ENCODE measurements at regions not wholly inside any gene's neighbourhood (a gene's known extent, or its start where the extent isn't known, plus 50 kb on each side); places are given as distances from the start of the nearest gene placed in this dataset.

- Histone ChIP-seq H3K27ac (ENCODE audit: insufficient read depth, low read length) (peak overlapping the region; percentile 28; the same call in 1 of the 2 replicates), H3K4me3 (ENCODE audit: insufficient read depth, low read depth, low read length) (no peak overlapping the region), H3K9me1 (ENCODE audit: insufficient read depth, low read length) (peaks cover 4% of the 10 kb centered on the region; the same call in 1 of the 2 replicates), H3K14ac (replicated peaks; ENCODE audit: low read depth, low read length) (peak overlapping the region; percentile 80), H2AK5ac (ENCODE audit: low read depth, low read length) (peak overlapping the region; percentile 68), H2BK15ac (ENCODE audit: low read depth, low read length) (peak overlapping the region; percentile 89), H4K91ac (ENCODE audit: insufficient read depth, low read depth, low read length) (peak overlapping the region; percentile 74), H3K56ac (ENCODE audit: extremely low read depth, insufficient read depth, low read length) (peak overlapping the region; percentile 60; the same call in 1 of the 2 replicates), H3K4ac (ENCODE audit: low read depth, low read length) (peak overlapping the region; percentile 78), H3K4me2 (ENCODE audit: low read depth, low read length) (peak overlapping the region; percentile 16; the same call in 1 of the 2 replicates), H3K9me3 (ENCODE audit: control insufficient read depth, insufficient read depth, low read length) (no peaks in the 10 kb centered on the region), H2BK5ac (ENCODE audit: low read depth, low read length, poor library complexity, severe bottlenecking) (peak overlapping the region; percentile 87), H4K20me1 (ENCODE audit: insufficient read depth, low read length) (no peaks in the 10 kb centered on the region), H3K4me1 (ENCODE audit: control insufficient read depth, insufficient read depth, low read length) (peaks cover 7% of the 10 kb centered on the region), H3K27me3 (ENCODE audit: control insufficient read depth, insufficient read depth, low read length) (no peaks in the 10 kb centered on the region), H4K8ac (ENCODE audit: low read depth in 2 of 2, low read length in 2 of 2) (peak overlapping the region; percentile 81 to 88), H3K18ac (ENCODE audit: low read depth, low read length) (peak overlapping the region; percentile 56; the same call in 1 of the 2 replicates), H2AK9ac (replicated peaks; ENCODE audit: low read depth, low read length, poor library complexity) (no peak overlapping the region), H2BK20ac (ENCODE audit: low read depth, low read length) (peak overlapping the region; percentile 89), H2AFZ (replicated peaks; ENCODE audit: low read length, poor library complexity) (peak overlapping the region; percentile 47), H2BK120ac (ENCODE audit: low read depth, low read length) (peak overlapping the region; percentile 97), H3K36me3 (ENCODE audit: control insufficient read depth, insufficient read depth, low read length) (no peaks in the 10 kb centered on the region), H3K9ac (ENCODE audit: low read depth, low read length) (no peak overlapping the region), H3K23ac (ENCODE audit: low read depth, low read length) (peak overlapping the region; percentile 88; the same call in 1 of the 2 replicates), H3K79me1 (ENCODE audit: low read depth in 1 of 2, low read length in 2 of 2) (no peaks in the 10 kb centered on the region), H4K5ac (ENCODE audit: low read depth, low read length) (peak overlapping the region; percentile 14; the same call in 1 of the 2 replicates)
- in situ Hi-C loops (cut with MboI; ENCODE audit: low sequenced_read_pairs) = no loop called here
- DNase-seq = peak; percentile 77
- peak; percentile 53; the same call in 1 of the 2 replicates for TF ChIP-seq CEBPB (IDR thresholded peaks at IDR 0.05; ENCODE audit: low read depth, low read length)
- TF ChIP-seq FOS (IDR thresholded peaks at IDR 0.05; ENCODE audit: low read depth, low read length) = peak; percentile 43; the same call in 1 of the 2 replicates
- no peak for TF ChIP-seq BHLHE40 (IDR thresholded peaks at IDR 0.05; ENCODE audit: low read depth, low read length)
- POLR2A ChIA-PET (ENCODE audit: unreplicated experiment) = interaction anchor here (0.5 kb wide), 1 partner anchor 1698 kb away, joined by 6 read pairs; the partner anchor contains the start of gene ST3GAL4
- CTCF ChIA-PET = interaction anchor here (0.5 to 1.7 kb wide), 3 partner anchors 10 to 471 kb away, joined by 3 to 4 read pairs (median 3); no protein-coding TSS in a partner anchor
- dilution Hi-C loops (cut with HindIII; ENCODE audit: low sequenced_read_pairs, unreplicated experiment) = no loop called here
- WGBS, 2 experiments (ENCODE audit: extremely low coverage in 2 of 2, insufficient read length in 1 of 2) = no CpG with 5 or more reads among the region's 2 CpGs
- no TSS peak for BruUV-seq (replicated peaks)
- intact Hi-C loops (cut with micrococcal nuclease) = loop anchor here (1.0 kb wide), 1 partner anchor 14 kb away; no protein-coding TSS in a partner anchor
- ATAC-seq (ENCODE audit: low read depth) = peak; percentile 82
Observed at GRCh38 chr11:128052912-128053641, 534.3 kb downstream of the ETS1 start.
